GM21576 (cell line): ENCODE measurements at regions not wholly inside any gene's neighbourhood (a gene's known extent, or its start where the extent isn't known, plus 50 kb on each side); places are given as distances from the start of the nearest gene placed in this dataset.

Source experiments
- ATAC-seq: cut with Tn5 transposase; IDR thresholded peaks from one replicate; pipeline ENCODE4 v1.9.1; 2021; ENCODE audit warnings: mild to moderate bottlenecking, moderate library complexity; ENCODE audit not compliant: unreplicated experiment

- no peak for ATAC-seq
These were observed 178.4 kb downstream of the MACROH2A1 start for GRCh38 chr5:135220394-135221186.

GRCh38 chr5:135219868-135220267, 179.2 kb downstream of the MACROH2A1 start:
- ATAC-seq: no peak

GRCh38 chr5:135218790-135219568, 180.1 kb downstream of the MACROH2A1 start:
- no peak for ATAC-seq

GRCh38 chr5:135218486-135218755, 180.6 kb downstream of the MACROH2A1 start:
- no peak for ATAC-seq

GRCh38 chr5:135217669-135218485, 181.2 kb downstream of the MACROH2A1 start:
- no peak for ATAC-seq

- ATAC-seq: no peak
These were observed 182.3 kb downstream of the MACROH2A1 start for GRCh38 chr5:135216471-135217343.

GRCh38 chr5:135215617-135216470, 181.8 kb upstream of the PITX1 start:
- no peak for ATAC-seq

- no peak for ATAC-seq
These were observed 181.0 kb upstream of the PITX1 start for GRCh38 chr5:135214897-135215616.

GRCh38 chr5:135213466-135214239, 179.6 kb upstream of the PITX1 start:
- no peak for ATAC-seq

GRCh38 chr5:135213027-135213386, 179.0 kb upstream of the PITX1 start:
- ATAC-seq: no peak

GRCh38 chr5:135212361-135213026, 178.5 kb upstream of the PITX1 start:
- ATAC-seq: no peak

- no peak for ATAC-seq
These were observed 177.8 kb upstream of the PITX1 start for GRCh38 chr5:135211791-135212190.

GRCh38 chr5:135211083-135211790, 177.2 kb upstream of the PITX1 start:
- no peak for ATAC-seq

- ATAC-seq: no peak
These were observed 176.4 kb upstream of the PITX1 start for GRCh38 chr5:135210286-135211055.

- ATAC-seq: no peak
These were observed 175.1 kb upstream of the PITX1 start for GRCh38 chr5:135208903-135209721.

GRCh38 chr5:135208555-135208902, 174.5 kb upstream of the PITX1 start:
- no peak for ATAC-seq
